ENCODE measurements at regions not wholly inside any gene's neighbourhood (a gene's known extent, or its start where the extent isn't known, plus 50 kb on each side); places are given as distances from the start of the nearest gene placed in this dataset.

DNA sequence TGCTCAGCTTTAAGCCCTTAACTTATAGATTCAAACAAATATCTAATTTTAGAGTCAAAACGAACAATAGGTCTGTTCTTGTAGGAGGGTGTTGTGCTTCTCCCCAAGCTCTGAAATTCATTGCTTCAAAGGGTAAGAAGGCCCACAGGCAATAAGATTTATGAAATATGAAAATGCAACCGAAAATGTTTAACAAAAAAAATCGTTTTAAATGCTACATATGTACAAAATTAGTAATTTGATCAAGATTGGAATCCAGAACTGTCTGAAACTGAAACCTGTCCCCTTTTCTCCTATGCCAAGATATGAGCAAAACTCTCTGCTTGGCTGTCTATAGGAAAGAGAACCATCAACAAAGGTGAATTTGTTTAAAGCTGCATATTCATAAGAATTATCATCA lies 534.3 kb downstream of the PLPP3 start:
- no peak overlapping the region for H3K27ac ChIP-seq (ENCODE audit: low read depth, low read length)
- H3K36me3 ChIP-seq (ENCODE audit: control insufficient read depth in 1 of 2, insufficient read depth in 2 of 2, low read length in 2 of 2), result no peaks in the 10 kb centered on the region
- no peaks in the 10 kb centered on the region for H3K9me3 ChIP-seq (ENCODE audit: control insufficient read depth in 1 of 2, low read length in 2 of 2)
- no peak overlapping the region for H3K4me3 ChIP-seq (ENCODE audit: low read depth in 1 of 2, low read length in 2 of 2)
- no peaks in the 10 kb centered on the region for H3K27me3 ChIP-seq (ENCODE audit: control insufficient read depth in 1 of 2, insufficient read depth in 2 of 2, low read length in 2 of 2)
- H3K9ac ChIP-seq (ENCODE audit: low read depth in 1 of 2, low read length in 2 of 2), result no peak overlapping the region
- no peaks in the 10 kb centered on the region for H3K4me1 ChIP-seq (ENCODE audit: control insufficient read depth in 1 of 2, insufficient read depth in 2 of 2, low read length in 2 of 2)

DNA sequence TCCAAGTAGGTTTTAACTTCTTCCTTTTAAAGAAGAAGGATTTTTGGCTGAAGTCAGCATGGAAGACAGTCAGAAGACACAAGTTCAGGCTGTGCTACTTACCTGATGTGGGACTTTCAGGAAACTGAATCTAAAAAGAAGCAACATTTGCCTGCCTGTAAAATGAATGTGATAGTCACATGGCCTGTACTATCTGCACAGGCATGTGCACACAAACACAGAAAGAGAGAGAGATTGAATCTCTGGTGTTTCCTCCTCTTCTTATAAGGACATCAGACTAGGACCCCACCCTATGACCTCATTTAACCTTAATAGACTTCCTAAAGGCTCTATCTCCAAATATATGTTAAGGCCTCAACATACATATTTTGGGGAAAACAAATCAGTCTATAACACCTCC lies 542.9 kb downstream of the PLPP3 start:
- no peaks in the 10 kb centered on the region for H3K4me1 ChIP-seq (ENCODE audit: control insufficient read depth in 1 of 2, insufficient read depth in 2 of 2, low read length in 2 of 2)
- H3K4me3 ChIP-seq (ENCODE audit: low read depth in 1 of 2, low read length in 2 of 2), result no peak overlapping the region
- no peak overlapping the region for H3K27ac ChIP-seq (ENCODE audit: low read depth, low read length)
- H3K36me3 ChIP-seq (ENCODE audit: control insufficient read depth in 1 of 2, insufficient read depth in 2 of 2, low read length in 2 of 2), result no peaks in the 10 kb centered on the region
- no peaks in the 10 kb centered on the region for H3K27me3 ChIP-seq (ENCODE audit: control insufficient read depth in 1 of 2, insufficient read depth in 2 of 2, low read length in 2 of 2)
- no peaks in the 10 kb centered on the region for H3K9me3 ChIP-seq (ENCODE audit: control insufficient read depth in 1 of 2, low read length in 2 of 2)
- H3K9ac ChIP-seq (ENCODE audit: low read depth in 1 of 2, low read length in 2 of 2), result no peak overlapping the region

DNA sequence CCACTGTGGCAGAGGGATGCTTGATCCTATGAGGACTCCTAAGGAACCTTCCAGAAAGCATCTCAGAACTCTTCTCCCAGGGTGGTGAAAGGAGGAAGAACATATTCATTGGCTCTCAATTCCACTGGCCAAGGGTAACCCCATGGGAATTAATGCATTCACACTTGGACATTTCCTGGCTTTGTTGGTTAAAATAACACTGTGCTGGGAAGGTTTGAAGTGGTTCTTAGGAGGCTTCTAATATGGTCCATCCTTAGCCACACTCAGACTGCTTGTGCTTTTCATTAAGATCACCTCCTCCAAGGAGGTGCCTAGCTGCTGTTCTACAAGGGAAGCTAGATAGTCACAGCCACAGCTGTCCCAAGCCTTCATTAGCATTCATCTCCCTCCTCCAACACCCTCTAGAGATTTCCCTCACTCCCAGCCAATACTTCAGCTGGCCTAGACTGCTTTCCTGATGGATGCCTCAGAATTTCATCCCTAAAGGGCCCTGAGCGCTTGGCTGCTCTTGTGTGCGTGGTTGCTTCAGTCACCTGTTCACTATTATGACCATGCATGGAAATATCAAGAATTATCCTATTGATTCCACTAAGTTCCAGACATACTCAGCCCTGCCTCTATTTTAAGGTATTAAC lies 544.4 kb downstream of the PLPP3 start:
- Histone ChIP-seq H3K27ac (ENCODE audit: low read depth, low read length) (no peak overlapping the region), H3K9ac (ENCODE audit: low read depth in 1 of 2, low read length in 2 of 2) (no peak overlapping the region), H3K4me3 (ENCODE audit: low read depth in 1 of 2, low read length in 2 of 2) (no peak overlapping the region)

DNA sequence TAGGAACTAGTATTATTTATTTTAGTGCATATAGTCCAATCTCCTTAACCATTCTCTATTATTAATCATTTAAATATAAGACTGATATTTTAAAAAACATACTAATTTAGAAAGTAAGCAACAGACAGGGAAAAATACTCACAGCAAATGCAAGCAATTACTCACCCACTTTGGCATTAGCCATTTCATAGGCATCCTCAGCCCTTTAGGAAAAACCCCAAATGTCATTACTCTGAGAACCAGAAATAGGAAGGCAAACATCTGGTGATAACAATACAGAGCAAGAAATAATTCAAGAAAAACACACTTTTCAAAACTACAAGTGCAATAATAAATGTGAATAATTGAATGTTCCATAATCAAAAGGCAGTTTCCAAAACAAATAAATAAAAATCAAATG lies 545.1 kb downstream of the PLPP3 start:
- H3K27me3 ChIP-seq (ENCODE audit: control insufficient read depth in 1 of 2, insufficient read depth in 2 of 2, low read length in 2 of 2), result no peaks in the 10 kb centered on the region
- no peak overlapping the region for H3K9ac ChIP-seq (ENCODE audit: low read depth in 1 of 2, low read length in 2 of 2)
- H3K9me3 ChIP-seq (ENCODE audit: control insufficient read depth in 1 of 2, low read length in 2 of 2), result no peaks in the 10 kb centered on the region
- H3K36me3 ChIP-seq (ENCODE audit: control insufficient read depth in 1 of 2, insufficient read depth in 2 of 2, low read length in 2 of 2), result no peaks in the 10 kb centered on the region
- H3K4me1 ChIP-seq (ENCODE audit: control insufficient read depth in 1 of 2, insufficient read depth in 2 of 2, low read length in 2 of 2), result no peaks in the 10 kb centered on the region
- H3K4me3 ChIP-seq (ENCODE audit: low read depth in 1 of 2, low read length in 2 of 2), result no peak overlapping the region
- H3K27ac ChIP-seq (ENCODE audit: low read depth, low read length), result no peak overlapping the region

More for the DNA sequence above, 544.4 kb downstream of the PLPP3 start:
- Histone ChIP-seq H3K27me3 (ENCODE audit: control insufficient read depth in 1 of 2, insufficient read depth in 2 of 2, low read length in 2 of 2) (no peaks in the 10 kb centered on the region), H3K4me1 (ENCODE audit: control insufficient read depth in 1 of 2, insufficient read depth in 2 of 2, low read length in 2 of 2) (no peaks in the 10 kb centered on the region), H3K9me3 (ENCODE audit: control insufficient read depth in 1 of 2, low read length in 2 of 2) (no peaks in the 10 kb centered on the region), H3K36me3 (ENCODE audit: control insufficient read depth in 1 of 2, insufficient read depth in 2 of 2, low read length in 2 of 2) (no peaks in the 10 kb centered on the region)

DNA sequence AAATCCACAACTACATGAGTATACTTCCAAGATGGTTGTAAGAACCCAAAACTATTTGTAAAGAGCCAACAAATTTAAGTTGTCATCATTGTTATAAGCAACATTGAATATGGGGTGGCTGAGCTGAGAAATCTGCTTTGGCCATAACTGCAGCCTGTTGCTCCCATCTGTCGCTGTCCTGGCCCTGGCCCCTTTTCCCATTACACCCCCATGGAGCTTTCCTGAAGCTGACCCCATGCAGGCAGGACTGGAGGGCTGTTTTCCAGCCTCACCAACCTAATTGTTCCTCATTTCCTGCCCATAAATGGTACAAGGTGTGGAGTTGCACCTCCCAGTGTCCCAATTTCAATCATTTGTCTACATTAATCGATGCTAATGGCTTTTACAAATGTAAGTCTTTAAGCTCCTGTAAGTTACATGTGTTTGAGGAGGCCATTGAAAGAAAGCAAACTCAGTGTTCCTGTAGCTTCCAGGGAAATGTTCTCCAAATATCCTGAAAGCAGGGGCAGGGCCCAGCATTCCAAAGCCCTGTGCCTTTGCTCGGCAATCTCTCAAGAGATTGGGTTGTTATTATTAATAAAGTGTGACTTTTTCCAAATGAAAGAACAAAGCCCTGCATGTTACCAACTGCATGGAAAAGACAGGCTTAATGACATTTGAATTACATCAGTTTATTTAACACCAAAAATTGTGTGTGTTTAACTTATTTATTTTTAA lies 545.9 kb downstream of the PLPP3 start:
- no peaks in the 10 kb centered on the region for H3K36me3 ChIP-seq (ENCODE audit: control insufficient read depth in 1 of 2, insufficient read depth in 2 of 2, low read length in 2 of 2)
- no peak overlapping the region for H3K27ac ChIP-seq (ENCODE audit: low read depth, low read length)
- no peaks in the 10 kb centered on the region for H3K4me1 ChIP-seq (ENCODE audit: control insufficient read depth in 1 of 2, insufficient read depth in 2 of 2, low read length in 2 of 2)
- no peak overlapping the region for H3K9ac ChIP-seq (ENCODE audit: low read depth in 1 of 2, low read length in 2 of 2)
- no peak overlapping the region for H3K4me3 ChIP-seq (ENCODE audit: low read depth in 1 of 2, low read length in 2 of 2)
- no peaks in the 10 kb centered on the region for H3K27me3 ChIP-seq (ENCODE audit: control insufficient read depth in 1 of 2, insufficient read depth in 2 of 2, low read length in 2 of 2)
- no peaks in the 10 kb centered on the region for H3K9me3 ChIP-seq (ENCODE audit: control insufficient read depth in 1 of 2, low read length in 2 of 2)

DNA sequence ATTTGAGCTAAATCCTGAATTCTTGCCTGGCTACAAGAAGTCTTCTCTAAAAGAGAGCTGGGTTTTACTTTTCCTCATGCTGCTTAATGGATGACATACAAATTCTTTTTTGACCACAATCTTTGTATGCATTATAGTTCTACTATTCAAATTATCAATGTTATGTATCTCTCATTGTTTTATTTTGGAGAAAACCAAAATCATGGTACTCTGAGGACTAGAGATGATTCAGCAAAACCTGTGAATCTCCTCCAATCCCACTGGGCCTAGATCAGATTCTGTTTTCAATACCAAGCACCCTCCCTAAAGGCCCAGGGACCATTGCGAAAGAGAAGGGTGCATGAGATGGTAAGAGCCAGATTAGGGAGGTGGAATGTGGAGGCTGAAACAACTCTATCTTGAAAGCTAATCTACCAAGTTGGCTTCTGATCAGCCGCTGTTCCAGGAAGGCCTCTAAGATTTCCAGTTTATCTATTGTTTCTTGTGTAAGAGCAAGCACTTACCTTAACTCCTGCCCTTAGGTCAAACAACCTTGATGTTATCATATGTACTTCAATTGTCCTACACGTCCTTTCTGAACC lies 547.2 kb downstream of the PLPP3 start:
- H3K4me1 ChIP-seq (ENCODE audit: control insufficient read depth in 1 of 2, insufficient read depth in 2 of 2, low read length in 2 of 2), result no peaks in the 10 kb centered on the region
- no peaks in the 10 kb centered on the region for H3K27me3 ChIP-seq (ENCODE audit: control insufficient read depth in 1 of 2, insufficient read depth in 2 of 2, low read length in 2 of 2)
- H3K4me3 ChIP-seq (ENCODE audit: low read depth in 1 of 2, low read length in 2 of 2), result no peak overlapping the region
- H3K9me3 ChIP-seq (ENCODE audit: control insufficient read depth in 1 of 2, low read length in 2 of 2), result no peaks in the 10 kb centered on the region
- H3K27ac ChIP-seq (ENCODE audit: low read depth, low read length), result no peak overlapping the region
- no peak overlapping the region for H3K9ac ChIP-seq (ENCODE audit: low read depth in 1 of 2, low read length in 2 of 2)
- H3K36me3 ChIP-seq (ENCODE audit: control insufficient read depth in 1 of 2, insufficient read depth in 2 of 2, low read length in 2 of 2), result no peaks in the 10 kb centered on the region

DNA sequence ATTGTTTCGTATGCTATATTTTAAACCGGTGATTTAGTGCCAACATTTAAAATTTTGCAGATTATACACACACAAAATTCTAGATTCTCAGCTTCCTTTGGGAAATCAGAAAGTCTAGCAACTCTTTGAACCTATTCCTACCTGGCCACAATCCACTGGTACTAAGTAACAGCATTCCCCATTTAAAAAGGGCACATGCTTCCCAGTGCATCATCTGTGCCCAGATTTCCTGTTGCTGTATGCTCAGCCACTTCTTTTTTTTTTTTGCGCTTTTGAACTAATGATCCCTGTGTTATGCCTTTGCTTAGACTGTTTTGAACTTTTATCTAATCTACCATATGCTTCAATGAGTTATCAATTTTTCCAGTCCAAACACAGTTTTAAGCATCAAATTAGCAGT lies 548.4 kb downstream of the PLPP3 start:
- Histone ChIP-seq H3K27me3 (ENCODE audit: control insufficient read depth in 1 of 2, insufficient read depth in 2 of 2, low read length in 2 of 2) (no peaks in the 10 kb centered on the region), H3K9ac (ENCODE audit: low read depth in 1 of 2, low read length in 2 of 2) (no peak overlapping the region), H3K9me3 (ENCODE audit: control insufficient read depth in 1 of 2, low read length in 2 of 2) (no peaks in the 10 kb centered on the region), H3K36me3 (ENCODE audit: control insufficient read depth in 1 of 2, insufficient read depth in 2 of 2, low read length in 2 of 2) (no peaks in the 10 kb centered on the region), H3K4me3 (ENCODE audit: low read depth in 1 of 2, low read length in 2 of 2) (no peak overlapping the region), H3K27ac (ENCODE audit: low read depth, low read length) (no peak overlapping the region), H3K4me1 (ENCODE audit: control insufficient read depth in 1 of 2, insufficient read depth in 2 of 2, low read length in 2 of 2) (no peaks in the 10 kb centered on the region)

DNA sequence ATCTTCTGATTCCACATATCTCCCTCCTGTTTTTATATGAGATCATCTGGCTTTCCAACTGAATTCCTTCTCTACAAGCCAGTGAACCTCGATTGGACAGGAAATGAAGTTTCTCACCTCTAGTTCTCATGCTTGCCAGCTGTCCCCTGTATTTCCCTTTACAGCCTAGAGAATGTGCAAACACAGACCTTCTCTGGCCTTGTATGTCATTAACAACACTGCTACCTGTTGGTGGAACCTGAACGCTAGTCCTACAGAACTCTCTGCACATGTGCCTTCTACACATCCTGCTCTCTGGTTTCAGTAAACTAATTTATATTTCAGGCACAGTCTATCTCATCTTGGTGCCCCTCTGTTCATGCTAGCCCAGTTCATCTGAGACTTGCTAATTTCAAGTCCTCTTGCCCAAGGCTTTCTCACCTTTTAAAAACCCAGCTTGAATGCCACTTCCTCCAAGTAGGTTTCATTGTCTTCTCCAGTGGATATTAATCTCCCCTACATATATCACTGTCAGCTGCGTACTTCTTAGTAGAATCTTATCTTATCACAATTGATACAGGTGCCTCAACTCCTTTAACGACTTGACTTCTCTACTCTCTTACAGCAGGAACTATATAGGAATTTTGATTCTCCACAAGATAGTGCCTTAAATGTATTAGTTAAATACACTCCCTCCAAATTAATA lies 549.9 kb downstream of the PLPP3 start:
- Histone ChIP-seq H3K4me1 (ENCODE audit: control insufficient read depth in 1 of 2, insufficient read depth in 2 of 2, low read length in 2 of 2) (no peaks in the 10 kb centered on the region), H3K4me3 (ENCODE audit: low read depth in 1 of 2, low read length in 2 of 2) (no peak overlapping the region), H3K9me3 (ENCODE audit: control insufficient read depth in 1 of 2, low read length in 2 of 2) (no peaks in the 10 kb centered on the region), H3K36me3 (ENCODE audit: control insufficient read depth in 1 of 2, insufficient read depth in 2 of 2, low read length in 2 of 2) (no peaks in the 10 kb centered on the region), H3K27ac (ENCODE audit: low read depth, low read length) (no peak overlapping the region), H3K27me3 (ENCODE audit: control insufficient read depth in 1 of 2, insufficient read depth in 2 of 2, low read length in 2 of 2) (no peaks in the 10 kb centered on the region), H3K9ac (ENCODE audit: low read depth in 1 of 2, low read length in 2 of 2) (no peak overlapping the region)

DNA sequence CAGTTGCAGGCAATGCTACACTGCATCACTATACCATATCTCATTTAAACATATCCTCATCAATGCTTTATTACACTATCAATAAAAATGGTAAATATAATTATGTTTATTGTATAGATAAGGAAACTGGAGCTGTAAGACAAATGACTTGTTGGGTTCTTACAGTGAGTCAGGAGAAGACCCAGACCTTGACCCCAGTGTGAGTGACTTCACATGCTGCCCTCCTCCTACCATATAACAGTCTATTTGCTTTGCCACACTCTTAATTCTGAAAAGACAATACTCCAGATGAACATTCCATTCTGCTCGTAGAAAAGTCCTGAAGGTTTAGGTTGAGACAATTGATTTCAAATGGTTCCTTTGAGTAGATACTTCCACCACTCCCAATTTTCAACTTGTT lies 550.5 kb downstream of the PLPP3 start:
- no peak overlapping the region for H3K4me3 ChIP-seq (ENCODE audit: low read depth in 1 of 2, low read length in 2 of 2)
- H3K27ac ChIP-seq (ENCODE audit: low read depth, low read length), result no peak overlapping the region
- no peaks in the 10 kb centered on the region for H3K4me1 ChIP-seq (ENCODE audit: control insufficient read depth in 1 of 2, insufficient read depth in 2 of 2, low read length in 2 of 2)
- H3K27me3 ChIP-seq (ENCODE audit: control insufficient read depth in 1 of 2, insufficient read depth in 2 of 2, low read length in 2 of 2), result no peaks in the 10 kb centered on the region
- H3K9me3 ChIP-seq (ENCODE audit: control insufficient read depth in 1 of 2, low read length in 2 of 2), result no peaks in the 10 kb centered on the region
- no peak overlapping the region for H3K9ac ChIP-seq (ENCODE audit: low read depth in 1 of 2, low read length in 2 of 2)
- H3K36me3 ChIP-seq (ENCODE audit: control insufficient read depth in 1 of 2, insufficient read depth in 2 of 2, low read length in 2 of 2), result no peaks in the 10 kb centered on the region

DNA sequence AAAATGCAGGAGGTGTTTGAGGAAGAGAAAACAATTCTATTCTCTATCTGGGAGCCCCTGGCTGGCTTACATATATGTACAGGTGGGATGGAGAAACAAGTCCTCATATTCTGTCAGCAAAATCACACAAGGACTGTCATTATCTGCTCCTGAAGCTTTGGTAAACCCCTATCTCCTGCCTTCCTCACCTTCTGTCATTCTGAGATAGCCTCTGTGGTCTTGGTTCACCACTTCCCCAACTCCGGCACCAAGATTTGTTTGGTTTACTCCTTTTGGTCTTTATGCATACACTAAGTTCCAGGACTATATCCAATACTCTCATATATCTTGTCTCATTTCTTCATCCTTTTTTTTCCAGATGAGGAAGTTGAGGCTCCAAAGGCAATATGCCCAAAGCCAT lies 551.1 kb downstream of the PLPP3 start:
- H3K9ac ChIP-seq (ENCODE audit: low read depth in 1 of 2, low read length in 2 of 2), result no peak overlapping the region
- H3K27ac ChIP-seq (ENCODE audit: low read depth, low read length), result no peak overlapping the region
- H3K9me3 ChIP-seq (ENCODE audit: control insufficient read depth in 1 of 2, low read length in 2 of 2), result no peaks in the 10 kb centered on the region
- no peak overlapping the region for H3K4me3 ChIP-seq (ENCODE audit: low read depth in 1 of 2, low read length in 2 of 2)
- H3K36me3 ChIP-seq (ENCODE audit: control insufficient read depth in 1 of 2, insufficient read depth in 2 of 2, low read length in 2 of 2), result no peaks in the 10 kb centered on the region
- no peaks in the 10 kb centered on the region for H3K4me1 ChIP-seq (ENCODE audit: control insufficient read depth in 1 of 2, insufficient read depth in 2 of 2, low read length in 2 of 2)
- no peaks in the 10 kb centered on the region for H3K27me3 ChIP-seq (ENCODE audit: control insufficient read depth in 1 of 2, insufficient read depth in 2 of 2, low read length in 2 of 2)
